ENCODE measurements at regions not wholly inside any gene's neighbourhood (a gene's known extent, or its start where the extent isn't known, plus 50 kb on each side); places are given as distances from the start of the nearest gene placed in this dataset.

- no peak for DNase-seq
These were observed 117.4 kb upstream of the SH3BP4 start for GRCh38 chr2:234834228-234834923.

- no peak for DNase-seq
These were observed 121.0 kb upstream of the SH3BP4 start for GRCh38 chr2:234830853-234831252.

DNA sequence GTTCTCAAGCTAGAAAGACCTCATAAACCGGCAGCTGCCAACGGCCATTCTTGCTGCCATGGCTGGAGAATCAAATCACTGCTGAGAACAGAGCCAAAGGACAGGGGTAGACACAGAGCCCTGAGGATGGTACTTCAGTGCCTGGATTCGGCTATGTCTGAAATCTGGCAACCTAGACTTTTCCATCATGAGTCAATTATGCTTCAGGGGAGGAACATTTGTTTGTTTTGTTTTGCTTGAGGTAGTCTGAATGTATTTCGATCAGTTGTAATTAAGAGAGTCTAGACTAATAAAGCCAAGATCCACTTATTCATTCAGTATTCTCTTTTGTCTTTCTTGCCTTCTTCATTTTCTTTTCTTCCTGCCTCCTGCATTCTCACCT, 122.8 kb upstream of the SH3BP4 start:
- DNase-seq, result no peak

- DNase-seq, result no peak
These were observed 123.3 kb upstream of the SH3BP4 start for GRCh38 chr2:234828382-234829073.

DNA sequence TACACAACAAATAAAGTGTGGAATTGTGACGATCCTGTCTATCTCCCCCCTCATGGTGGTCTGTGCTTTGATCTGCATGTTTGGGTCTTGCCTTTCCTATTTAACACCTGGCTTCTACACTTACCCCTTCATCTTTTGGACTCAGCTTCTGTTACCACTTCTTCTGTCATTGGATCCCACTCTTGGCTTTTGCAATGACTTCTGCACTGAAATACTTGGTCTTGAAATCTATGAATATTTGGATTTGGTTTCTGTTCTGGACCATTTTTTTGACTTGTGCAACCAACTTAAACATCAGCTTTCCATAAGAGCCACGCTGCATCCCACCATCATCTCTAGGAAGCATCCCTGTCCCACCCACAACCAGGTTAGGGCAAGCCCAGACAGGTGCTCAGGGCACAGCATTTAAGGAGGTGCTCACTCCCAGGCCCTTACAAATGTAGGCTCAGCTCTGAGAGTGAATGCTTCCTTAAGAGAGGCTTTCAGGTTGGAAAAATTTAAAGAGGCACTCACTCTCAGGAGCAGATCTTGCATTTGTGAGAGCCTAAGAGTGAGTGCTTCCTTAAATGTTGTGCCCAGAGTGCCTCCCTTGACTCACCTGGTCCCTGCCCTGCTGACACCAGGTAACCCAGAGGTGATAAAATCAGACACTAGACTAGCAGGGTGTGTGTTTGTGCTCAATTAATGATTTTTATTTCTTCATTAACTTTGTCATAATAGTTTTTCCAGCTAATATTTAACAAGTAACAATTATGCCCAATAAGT, 124.5 kb upstream of the SH3BP4 start:
- DNase-seq, result no peak

- DNase-seq, result no peak
These were observed 125.1 kb upstream of the SH3BP4 start for GRCh38 chr2:234826681-234827080.

- DNase-seq, result no peak
These were observed 126.2 kb upstream of the SH3BP4 start for GRCh38 chr2:234825616-234826015.

DNA sequence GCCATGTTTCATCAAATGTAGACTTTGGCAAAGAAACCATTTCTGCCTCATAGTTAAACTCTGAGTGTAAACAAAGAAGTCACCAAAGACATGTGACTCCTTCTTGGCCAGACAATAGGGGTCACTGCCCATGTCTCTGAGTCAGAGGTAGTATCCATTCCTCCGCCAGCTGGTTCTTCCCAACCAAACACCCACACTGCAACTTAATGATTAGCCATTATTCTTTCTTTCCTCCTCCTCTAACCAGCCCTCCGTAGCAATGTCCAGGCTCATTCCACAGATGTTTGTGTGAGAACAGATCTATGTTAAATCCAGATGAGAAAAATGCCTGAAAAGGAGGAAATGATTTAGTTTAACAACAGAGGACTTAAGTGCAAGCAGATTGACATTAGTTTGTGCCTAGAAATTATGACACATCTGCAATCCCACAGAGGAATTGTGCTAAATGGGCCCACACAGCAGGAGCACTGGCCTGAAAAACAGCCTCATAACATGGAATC, 127.9 kb upstream of the SH3BP4 start:
- no peak for DNase-seq

DNA sequence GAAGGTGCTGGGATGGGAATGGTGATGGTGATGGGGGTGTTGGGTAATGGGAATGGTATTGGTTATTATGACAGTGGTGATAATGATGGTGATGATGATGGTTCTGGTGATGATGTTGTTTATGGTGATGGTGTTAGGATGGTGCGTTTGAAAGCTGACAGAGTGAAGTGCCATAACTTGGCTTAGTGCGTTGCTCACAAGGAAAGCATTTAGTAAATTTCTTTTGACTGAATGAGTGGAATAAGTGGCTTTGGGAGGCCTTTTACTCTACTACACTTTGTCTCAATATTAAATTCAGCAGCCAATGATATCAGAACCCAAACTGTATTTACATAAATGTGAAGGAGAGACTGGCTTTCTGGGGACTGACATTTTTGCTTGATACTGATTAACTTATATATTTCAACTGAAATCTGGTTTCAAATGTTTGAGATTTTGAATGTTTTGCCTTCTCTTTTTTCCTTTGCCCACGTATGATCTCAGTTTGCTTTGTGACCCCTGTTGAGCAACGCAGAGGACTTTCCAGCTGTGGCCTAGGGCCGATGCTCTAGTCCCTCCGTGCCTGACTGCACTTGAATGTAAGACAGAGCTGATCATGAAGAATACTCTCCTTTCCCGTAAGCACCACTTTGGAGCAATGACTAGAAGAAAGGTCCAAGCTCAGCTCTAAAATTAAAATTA, 128.5 kb upstream of the SH3BP4 start:
- no peak for DNase-seq

DNA sequence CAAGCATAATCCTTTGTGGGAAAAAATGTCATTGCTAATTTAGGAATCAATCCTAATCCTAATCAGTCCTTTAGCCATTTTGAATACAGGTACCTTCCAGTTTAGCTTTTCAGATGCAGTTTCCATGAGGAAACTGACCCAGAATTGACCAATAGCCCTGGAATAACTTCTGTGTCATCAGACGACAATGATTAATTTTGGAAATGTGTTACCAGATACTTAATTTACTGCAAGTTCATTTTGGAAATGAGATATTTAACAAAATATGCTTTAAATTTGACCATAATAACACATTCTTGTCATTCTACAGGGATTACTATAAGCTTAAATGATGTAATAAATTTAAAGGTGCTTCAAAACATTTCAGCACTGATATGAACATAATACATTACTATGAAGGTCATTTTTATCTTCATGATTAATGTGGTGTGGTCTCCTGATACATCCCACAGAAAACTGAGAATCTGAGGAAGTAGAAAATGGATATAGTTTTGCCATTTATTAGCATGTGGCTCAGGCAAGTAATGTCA, 129.8 kb upstream of the SH3BP4 start:
- DNase-seq, result no peak

DNA sequence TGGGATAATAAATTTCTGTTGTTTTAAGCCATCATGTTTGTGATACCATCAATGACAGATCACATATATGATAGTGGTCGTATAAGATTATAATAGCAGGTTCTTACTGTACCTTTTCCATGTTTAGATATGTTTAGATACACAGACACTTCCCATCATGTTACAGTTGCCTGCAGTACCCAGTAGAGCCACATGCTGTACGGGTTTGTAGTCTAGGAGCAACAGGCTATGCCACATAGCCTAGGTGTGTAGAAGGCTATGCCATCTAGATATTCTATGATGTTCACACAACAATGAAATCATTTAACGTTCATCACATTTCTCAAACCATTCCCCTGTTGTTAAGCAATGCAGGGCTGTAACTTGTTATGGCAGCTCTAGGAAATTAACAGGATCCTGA, 132.9 kb upstream of the SH3BP4 start:
- DNase-seq, result no peak

- DNase-seq, result no peak
These were observed 135.3 kb upstream of the SH3BP4 start for GRCh38 chr2:234816491-234816890.

- DNase-seq, result no peak
These were observed 135.8 kb upstream of the SH3BP4 start for GRCh38 chr2:234816056-234816455.

DNA sequence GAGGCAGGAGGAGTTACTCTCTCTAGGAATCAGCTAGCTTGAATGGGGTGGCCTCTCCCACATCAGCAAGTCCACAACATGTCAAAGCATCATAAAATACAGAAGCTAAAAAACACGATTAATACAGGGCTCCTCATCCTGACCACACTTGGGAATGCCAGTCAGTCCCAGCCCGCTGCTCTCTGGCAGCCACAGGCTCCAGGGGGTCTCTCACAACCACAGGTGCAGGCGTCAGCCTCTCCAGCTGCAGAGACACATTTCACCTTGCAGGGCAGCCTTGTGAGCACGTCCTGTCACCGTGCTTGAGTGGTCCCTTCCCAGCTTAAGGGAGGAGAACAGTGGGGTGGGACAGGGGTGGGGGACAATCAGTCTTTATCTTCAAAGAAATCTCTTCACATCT, 137.4 kb upstream of the SH3BP4 start:
- no peak for DNase-seq

- no peak for DNase-seq
These were observed 139.0 kb upstream of the SH3BP4 start for GRCh38 chr2:234812851-234813250.

DNA sequence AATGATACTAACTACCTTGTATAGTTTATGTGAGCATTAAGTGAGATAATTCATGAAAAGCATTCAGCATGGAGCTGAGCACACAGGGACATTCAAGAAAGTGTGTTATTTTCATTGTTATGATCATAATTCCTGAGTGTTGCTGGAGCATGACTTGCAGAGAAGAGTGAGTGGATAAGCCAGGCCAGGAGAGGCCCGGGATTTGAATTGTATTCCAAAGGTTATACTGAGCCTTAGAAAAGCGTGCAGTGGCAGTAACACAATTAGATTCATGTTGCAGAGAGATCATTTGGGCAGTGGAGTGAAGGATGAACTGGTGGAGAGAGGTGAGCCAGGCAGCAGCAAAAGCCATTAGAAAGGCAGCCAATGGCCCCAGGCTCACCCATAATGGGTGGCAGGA, 142.9 kb upstream of the SH3BP4 start:
- no peak for DNase-seq

- no peak for DNase-seq
These were observed 145.0 kb upstream of the SH3BP4 start for GRCh38 chr2:234806818-234807217.

GRCh38 chr2:234805836-234806235, 146.0 kb upstream of the SH3BP4 start:
- DNase-seq, result no peak

DNA sequence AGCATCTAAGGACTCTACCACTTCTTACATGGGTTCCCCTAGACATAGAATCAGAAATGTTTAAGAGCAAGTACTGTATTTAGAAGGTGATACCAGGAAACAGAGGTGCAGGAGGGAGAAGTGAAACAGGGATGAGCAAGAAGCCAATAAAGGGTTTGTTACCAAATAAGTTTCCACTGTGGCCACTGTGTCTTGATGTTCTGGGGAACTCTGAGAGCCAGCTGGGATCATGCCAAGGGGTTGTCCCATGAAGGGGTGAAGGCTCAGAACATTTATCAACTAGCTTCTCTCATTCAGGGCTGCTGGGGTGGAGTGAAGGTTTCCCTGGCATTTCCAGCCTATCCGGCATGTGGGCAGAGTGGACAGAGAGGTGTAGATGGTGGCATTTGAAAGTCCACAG, 147.1 kb upstream of the SH3BP4 start:
- no peak for DNase-seq

- DNase-seq, result no peak
These were observed 149.0 kb upstream of the SH3BP4 start for GRCh38 chr2:234802845-234803171.

GRCh38 chr2:234802071-234802844, 149.6 kb upstream of the SH3BP4 start:
- no peak for DNase-seq

- no peak for DNase-seq
These were observed 154.1 kb upstream of the SH3BP4 start for GRCh38 chr2:234797566-234798250.
